Thymus (tissue), 11 donors: ENCODE measurements at regions not wholly inside any gene's neighbourhood (a gene's known extent, or its start where the extent isn't known, plus 50 kb on each side); places are given as distances from the start of the nearest gene placed in this dataset.

Source experiments
- DNase-seq, 9 donors: peaks; one replicate each; pipeline ENCODE4 v3.0.0-alpha.2; 2013; ENCODE audit warnings: low spot score in 9 of 9, low read depth in 6 of 9, missing footprints in 1 of 9
- H3K27ac ChIP-seq, 2 donors: one replicate each; pipeline ENCODE4 v1.5.1; 2013; ENCODE audit warnings: control low read depth in 1 of 2, low read depth in 1 of 2, low read length in 1 of 2, mild to moderate bottlenecking in 1 of 2, moderate library complexity in 1 of 2
- H3K27me3 ChIP-seq, 2 donors: one replicate each; pipeline ENCODE4 v1.5.1; 2013; ENCODE audit warnings: low read length in 1 of 2; ENCODE audit not compliant: control insufficient read depth in 2 of 2, insufficient read depth in 1 of 2
- H3K36me3 ChIP-seq, 2 donors: one replicate each; pipeline ENCODE4 v1.5.1; 2013; ENCODE audit warnings: low read length in 1 of 2, mild to moderate bottlenecking in 1 of 2, moderate library complexity in 1 of 2; ENCODE audit not compliant: control insufficient read depth in 2 of 2, insufficient read depth in 2 of 2
- H3K4me1 ChIP-seq, 2 donors: one replicate each; pipeline ENCODE4 v1.5.1; 2013; ENCODE audit warnings: low read length in 2 of 2; ENCODE audit not compliant: control insufficient read depth in 2 of 2, insufficient read depth in 2 of 2
- H3K4me3 ChIP-seq, 2 donors: one replicate each; pipeline ENCODE4 v1.5.1; 2013; ENCODE audit warnings: low read length in 2 of 2, control low read depth in 1 of 2, mild to moderate bottlenecking in 1 of 2
- H3K9me3 ChIP-seq, 2 donors: one replicate each; pipeline ENCODE4 v1.5.1; 2013; ENCODE audit warnings: low read length in 1 of 2, mild to moderate bottlenecking in 1 of 2; ENCODE audit not compliant: control insufficient read depth in 2 of 2, insufficient read depth in 1 of 2
- WGBS: extraction: QIAGEN DNeasy Blood & Tissue Kit; methylation state at CpG from one replicate; pipeline ENCODE4 v1.1.7; 2013; 5-methylcytosine and 5-hydroxymethylcytosine counted together
- donor health status: healthy.

DNA sequence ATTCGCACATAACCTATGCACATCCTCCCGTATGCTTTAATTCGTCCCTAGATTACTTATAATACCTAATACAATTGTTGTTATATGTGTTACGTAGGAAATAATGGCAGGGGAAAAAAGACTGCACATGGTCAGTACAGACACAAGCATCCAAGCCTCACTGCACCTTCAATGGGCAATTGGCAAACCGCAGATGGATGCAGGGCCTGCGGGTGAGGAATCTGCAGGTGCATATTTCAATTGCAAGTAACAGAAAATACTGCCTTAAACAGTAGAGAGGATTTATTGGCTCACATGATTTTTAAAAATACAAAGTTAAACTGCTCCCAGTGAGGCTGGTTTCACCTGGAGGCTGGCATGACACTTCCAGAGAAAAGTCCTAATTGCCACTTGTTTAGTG is 142.1 kb upstream of the MLN start:
- Histone ChIP-seq H3K9me3 (no peaks in the 10 kb centered on the region), H3K4me3 (no peak overlapping the region), H3K4me1 (no peaks in the 10 kb centered on the region), H3K27ac (no peak overlapping the region), H3K36me3 (no peaks in the 10 kb centered on the region), H3K27me3 (peaks cover 0 to 7% of the 10 kb centered on the region in 2 donors)
- WGBS = 98% methylated on average over 6 of the region's 6 CpGs
- DNase-seq = no peak

- 92% methylated on average over 22 of the region's 22 CpGs for WGBS
Observed at GRCh38 chr6:33944686-33945411, 141.0 kb upstream of the MLN start.

DNA sequence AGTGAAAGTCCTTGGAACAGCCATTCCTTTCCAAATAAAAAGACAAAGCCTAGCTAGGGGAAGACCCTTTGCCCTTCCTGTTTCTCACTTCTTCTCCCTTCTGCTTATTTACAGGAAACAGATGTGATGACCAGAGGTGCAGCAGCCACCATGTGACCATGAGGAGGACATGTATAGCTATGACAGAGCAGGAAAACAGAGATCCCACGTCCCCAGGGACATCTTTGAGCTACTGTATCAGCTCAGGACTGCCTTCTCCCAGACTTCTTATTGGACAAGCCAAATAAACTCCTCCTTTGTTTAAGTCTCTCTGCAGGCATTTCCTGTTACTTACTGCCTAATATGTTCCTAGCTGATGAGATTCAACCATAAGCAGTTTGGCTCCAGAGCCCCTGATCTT is 133.1 kb upstream of the MLN start:
- DNase-seq = no peak
- no peaks in the 10 kb centered on the region for H3K36me3 ChIP-seq
- peaks cover 0 to 8% of the 10 kb centered on the region in 2 donors for H3K4me1 ChIP-seq
- H3K27ac ChIP-seq = no peak overlapping the region
- H3K4me3 ChIP-seq = no peak overlapping the region
- H3K27me3 ChIP-seq = peaks cover 0 to 5% of the 10 kb centered on the region in 2 donors
- no peaks in the 10 kb centered on the region for H3K9me3 ChIP-seq
- 17% methylated on average over 1 of the region's 1 CpG for WGBS

More at GRCh38 chr6:33944686-33945411, 141.0 kb upstream of the MLN start:
- H3K36me3 ChIP-seq = no peaks in the 10 kb centered on the region
- no peak overlapping the region for H3K27ac ChIP-seq
- no peak for DNase-seq
- no peak overlapping the region for H3K4me3 ChIP-seq
- H3K27me3 ChIP-seq = peaks cover 0 to 7% of the 10 kb centered on the region in 2 donors
- no peaks in the 10 kb centered on the region for H3K9me3 ChIP-seq
- H3K4me1 ChIP-seq = no peaks in the 10 kb centered on the region

GRCh38 chr6:33935439-33936080 is 131.8 kb upstream of the MLN start:
- Histone ChIP-seq H3K27ac (no peak overlapping the region), H3K4me3 (no peak overlapping the region), H3K4me1 (peaks cover 0 to 8% of the 10 kb centered on the region in 2 donors), H3K27me3 (peaks cover 0 to 2% of the 10 kb centered on the region in 2 donors), H3K9me3 (no peaks in the 10 kb centered on the region), H3K36me3 (no peaks in the 10 kb centered on the region)
- no peak for DNase-seq
- 82% methylated on average over 15 of the region's 15 CpGs for WGBS

DNA sequence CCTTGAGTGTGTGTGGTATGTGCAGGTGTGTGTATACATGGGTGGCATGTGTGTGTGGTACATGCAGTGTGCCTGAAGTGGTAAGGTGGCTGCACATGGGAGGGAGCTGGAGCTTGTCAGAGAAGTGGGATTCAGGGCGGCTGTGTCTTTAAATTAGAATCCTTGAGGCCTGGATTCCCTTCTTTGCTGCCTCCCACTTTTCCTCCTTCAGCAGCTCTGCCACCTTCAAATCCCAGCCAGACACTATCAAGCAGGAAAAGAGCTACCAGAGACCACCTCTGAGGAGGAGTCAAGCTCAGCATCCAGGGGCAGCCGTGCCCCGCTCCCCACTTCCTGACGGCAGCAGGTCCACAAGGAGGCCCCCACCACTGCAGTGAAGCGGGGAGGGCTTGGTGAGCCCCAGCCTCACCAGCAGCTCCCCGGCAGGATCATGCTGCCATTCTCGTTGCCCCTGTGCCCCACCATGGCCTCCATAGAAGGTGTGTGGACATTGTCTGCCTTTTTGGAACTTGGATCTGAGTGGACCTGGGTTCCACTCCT is 131.0 kb upstream of the MLN start:
- no peaks in the 10 kb centered on the region for H3K36me3 ChIP-seq
- H3K27me3 ChIP-seq = peaks cover 0 to 2% of the 10 kb centered on the region in 2 donors
- 88% methylated on average over 7 of the region's 7 CpGs for WGBS
- peaks cover 0 to 8% of the 10 kb centered on the region in 2 donors for H3K4me1 ChIP-seq
- no peak overlapping the region for H3K27ac ChIP-seq
- no peak overlapping the region for H3K4me3 ChIP-seq
- no peaks in the 10 kb centered on the region for H3K9me3 ChIP-seq
- no peak for DNase-seq

DNA sequence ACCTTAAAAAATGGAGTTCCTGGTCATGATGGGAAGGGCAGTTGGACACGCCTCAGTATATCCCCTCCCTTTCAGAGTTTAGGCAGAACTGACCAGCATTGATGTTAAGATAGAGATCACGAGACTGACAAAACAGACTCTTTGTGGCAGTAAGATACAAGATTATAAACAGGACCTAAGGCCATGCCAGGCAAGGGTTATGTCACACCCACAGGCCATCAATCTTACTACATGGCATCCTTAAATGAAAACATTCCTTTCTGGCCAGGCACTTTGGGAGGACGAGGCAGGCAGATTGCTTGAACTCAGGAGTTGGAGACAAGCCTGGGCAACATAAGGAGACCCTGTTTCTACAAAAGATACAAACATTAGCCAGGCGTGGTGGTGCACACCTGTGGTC is 129.3 kb upstream of the MLN start:
- Histone ChIP-seq H3K9me3 (no peaks in the 10 kb centered on the region), H3K36me3 (no peaks in the 10 kb centered on the region), H3K27ac (no peak overlapping the region), H3K4me3 (no peak overlapping the region), H3K4me1 (peaks cover 0 to 8% of the 10 kb centered on the region in 2 donors), H3K27me3 (peaks cover 0 to 2% of the 10 kb centered on the region in 2 donors)
- DNase-seq = no peak
- 75% methylated on average over 4 of the region's 4 CpGs for WGBS

- H3K4me3 ChIP-seq = no peak overlapping the region
- DNase-seq = no peak
Observed at GRCh38 chr6:33931799-33932198, 128.0 kb upstream of the MLN start.

GRCh38 chr6:33929575-33930288 is 125.9 kb upstream of the MLN start:
- DNase-seq = no peak
- Histone ChIP-seq H3K4me1 (peaks cover 0 to 7% of the 10 kb centered on the region in 2 donors), H3K27ac (no peak overlapping the region), H3K4me3 (no peak overlapping the region), H3K27me3 (peaks cover 0 to 2% of the 10 kb centered on the region in 2 donors), H3K36me3 (no peaks in the 10 kb centered on the region), H3K9me3 (no peaks in the 10 kb centered on the region)
- 89% methylated on average over 9 of the region's 9 CpGs for WGBS

More at GRCh38 chr6:33931799-33932198, 128.0 kb upstream of the MLN start:
- no peaks in the 10 kb centered on the region for H3K36me3 ChIP-seq
- peaks cover 0 to 8% of the 10 kb centered on the region in 2 donors for H3K4me1 ChIP-seq
- WGBS = 98% methylated on average over 3 of the region's 3 CpGs
- H3K9me3 ChIP-seq = no peaks in the 10 kb centered on the region
- no peak overlapping the region for H3K27ac ChIP-seq
- peaks cover 0 to 2% of the 10 kb centered on the region in 2 donors for H3K27me3 ChIP-seq

DNA sequence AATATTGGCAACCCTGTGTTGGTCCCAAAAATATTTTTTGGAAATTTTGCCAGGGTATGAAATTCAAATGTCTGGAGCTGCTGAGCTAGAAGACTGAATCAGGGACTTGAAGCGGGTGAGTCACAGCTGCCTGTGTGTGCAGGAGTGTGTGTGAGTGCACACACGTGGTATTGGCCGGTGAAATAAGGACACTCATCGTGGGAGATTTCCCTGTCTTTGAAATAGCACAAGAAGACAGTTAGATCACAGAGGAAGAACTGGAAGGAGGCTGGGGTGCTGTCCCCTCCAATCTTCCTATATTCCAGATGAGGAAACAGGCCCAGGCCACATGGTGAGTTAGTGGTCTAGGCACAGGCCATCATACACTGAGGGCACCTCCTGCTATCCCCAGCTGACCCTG is 123.8 kb upstream of the MLN start:
- no peak for DNase-seq
- Histone ChIP-seq H3K27ac (no peak overlapping the region), H3K36me3 (no peaks in the 10 kb centered on the region), H3K4me1 (peaks cover 0 to 24% of the 10 kb centered on the region in 2 donors), H3K27me3 (no peaks in the 10 kb centered on the region), H3K9me3 (no peaks in the 10 kb centered on the region), H3K4me3 (no peak overlapping the region)
- 84% methylated on average over 4 of the region's 4 CpGs for WGBS
